Neural progenitor cell (in vitro differentiated cells): ENCODE measurements at regions not wholly inside any gene's neighbourhood (a gene's known extent, or its start where the extent isn't known, plus 50 kb on each side); places are given as distances from the start of the nearest gene placed in this dataset.

Experiments used
- CTCF ChIP-seq: fragments of 200-600 bp; sonication (generic); IDR thresholded peaks from 2 replicates; pipeline ENCODE4 v1.5.1; 2017; ENCODE audit warnings: antibody characterized with exemption, mild to moderate bottlenecking
- EZH2 ChIP-seq: fragments of 200-600 bp; sonication (generic); IDR thresholded peaks from 2 replicates; pipeline ENCODE4 v1.6.1; 2017; ENCODE audit warnings: antibody characterized with exemption, mild to moderate bottlenecking, moderate library complexity
- EZH2phosphoT487 ChIP-seq: fragments of 200-600 bp; sonication (generic); IDR thresholded peaks from 2 replicates; pipeline ENCODE4 v1.6.1; 2017; ENCODE audit warnings: antibody characterized with exemption

GRCh38 chr4:181157647-181158046 is 1085.6 kb upstream of the TENM3 start:
- TF ChIP-seq CTCF (no peak), EZH2 (no peak), EZH2phosphoT487 (no peak)
